SK-N-SH (cell line): ENCODE measurements at regions not wholly inside any gene's neighbourhood (a gene's known extent, or its start where the extent isn't known, plus 50 kb on each side); places are given as distances from the start of the nearest gene placed in this dataset.
"Not testable (repeated sequence)": the region's sequence is repeated elsewhere in the genome, so short reads cannot be mapped to it uniquely, and the experiment has no call there.

Experiments
- EZH2phosphoT487 ChIP-seq: fragments of 200-600 bp; sonication (generic); IDR thresholded peaks from 2 replicates; pipeline ENCODE4 v1.6.1; 2017; ENCODE audit warnings: low read depth, mixed run types, mild to moderate bottlenecking, antibody characterized with exemption, moderate library complexity, borderline replicate concordance
- GABPA ChIP-seq: IDR thresholded peaks from 2 replicates; pipeline ENCODE4 v1.4.0; 2012; ENCODE audit warnings: low read depth, mild to moderate bottlenecking
- MXI1 ChIP-seq: IDR thresholded peaks from 2 replicates; pipeline ENCODE4 v1.6.1; 2012; ENCODE audit warnings: mild to moderate bottlenecking, low read depth, low read length, improper control_type of control experiment
- NFIC ChIP-seq: IDR thresholded peaks from 2 replicates; pipeline ENCODE4 v1.4.0; 2012; ENCODE audit warnings: borderline replicate concordance
- RCOR1 ChIP-seq: fragments of 150-350 bp; IDR thresholded peaks from 2 replicates; pipeline ENCODE4 v1.6.1; 2017; ENCODE audit warnings: antibody characterized with exemption, low read length
- TAF1 ChIP-seq: IDR thresholded peaks from 2 replicates; pipeline ENCODE4 v1.6.1; 2012; ENCODE audit warnings: low read depth, mild to moderate bottlenecking, low read length, moderate library complexity, borderline replicate concordance
- TCF12 ChIP-seq: IDR thresholded peaks from 2 replicates; pipeline ENCODE4 v1.4.0; 2012
- TF ChIP-seq, protein P1 (sequence below): fragments of 200-600 bp; sonication (generic); IDR thresholded peaks from 2 replicates; pipeline ENCODE4 v1.6.1; 2017; ENCODE audit warnings: antibody characterized with exemption, mild to moderate bottlenecking, moderate library complexity
- TF ChIP-seq, protein P2 (sequence below): IDR thresholded peaks from 2 replicates; pipeline ENCODE4 v1.4.0; 2012; ENCODE audit warnings: low read depth, borderline replicate concordance

DNA sequence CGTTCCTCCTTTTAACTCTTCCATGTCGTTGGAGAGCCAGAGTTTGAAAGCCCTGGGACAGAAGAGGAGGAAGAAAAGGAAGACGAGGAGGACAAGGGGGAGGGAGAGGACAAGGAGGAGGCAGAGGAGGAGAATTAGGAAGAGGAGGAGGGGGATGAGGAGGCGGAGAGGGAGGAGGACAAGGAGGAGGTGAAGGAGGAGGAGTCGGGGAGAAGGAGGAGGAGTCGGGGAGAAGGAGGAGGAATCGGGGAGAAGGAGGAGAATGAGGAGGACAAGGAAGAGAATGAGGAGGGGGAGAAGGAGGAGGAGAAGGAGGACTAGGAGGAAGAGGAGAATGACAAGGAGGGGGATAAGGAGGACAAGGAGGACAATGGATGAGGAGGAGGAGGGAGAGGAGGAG is 325.7 kb downstream of the CACNA1B start:
- TF ChIP-seq NFIC, TAF1, MXI1, TCF12, GABPA, EZH2phosphoT487, RCOR1: not testable (repeated sequence)
- TF ChIP-seq, protein P1, sequence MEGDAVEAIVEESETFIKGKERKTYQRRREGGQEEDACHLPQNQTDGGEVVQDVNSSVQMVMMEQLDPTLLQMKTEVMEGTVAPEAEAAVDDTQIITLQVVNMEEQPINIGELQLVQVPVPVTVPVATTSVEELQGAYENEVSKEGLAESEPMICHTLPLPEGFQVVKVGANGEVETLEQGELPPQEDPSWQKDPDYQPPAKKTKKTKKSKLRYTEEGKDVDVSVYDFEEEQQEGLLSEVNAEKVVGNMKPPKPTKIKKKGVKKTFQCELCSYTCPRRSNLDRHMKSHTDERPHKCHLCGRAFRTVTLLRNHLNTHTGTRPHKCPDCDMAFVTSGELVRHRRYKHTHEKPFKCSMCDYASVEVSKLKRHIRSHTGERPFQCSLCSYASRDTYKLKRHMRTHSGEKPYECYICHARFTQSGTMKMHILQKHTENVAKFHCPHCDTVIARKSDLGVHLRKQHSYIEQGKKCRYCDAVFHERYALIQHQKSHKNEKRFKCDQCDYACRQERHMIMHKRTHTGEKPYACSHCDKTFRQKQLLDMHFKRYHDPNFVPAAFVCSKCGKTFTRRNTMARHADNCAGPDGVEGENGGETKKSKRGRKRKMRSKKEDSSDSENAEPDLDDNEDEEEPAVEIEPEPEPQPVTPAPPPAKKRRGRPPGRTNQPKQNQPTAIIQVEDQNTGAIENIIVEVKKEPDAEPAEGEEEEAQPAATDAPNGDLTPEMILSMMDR, result not testable (repeated sequence)
- TF ChIP-seq, protein P2, sequence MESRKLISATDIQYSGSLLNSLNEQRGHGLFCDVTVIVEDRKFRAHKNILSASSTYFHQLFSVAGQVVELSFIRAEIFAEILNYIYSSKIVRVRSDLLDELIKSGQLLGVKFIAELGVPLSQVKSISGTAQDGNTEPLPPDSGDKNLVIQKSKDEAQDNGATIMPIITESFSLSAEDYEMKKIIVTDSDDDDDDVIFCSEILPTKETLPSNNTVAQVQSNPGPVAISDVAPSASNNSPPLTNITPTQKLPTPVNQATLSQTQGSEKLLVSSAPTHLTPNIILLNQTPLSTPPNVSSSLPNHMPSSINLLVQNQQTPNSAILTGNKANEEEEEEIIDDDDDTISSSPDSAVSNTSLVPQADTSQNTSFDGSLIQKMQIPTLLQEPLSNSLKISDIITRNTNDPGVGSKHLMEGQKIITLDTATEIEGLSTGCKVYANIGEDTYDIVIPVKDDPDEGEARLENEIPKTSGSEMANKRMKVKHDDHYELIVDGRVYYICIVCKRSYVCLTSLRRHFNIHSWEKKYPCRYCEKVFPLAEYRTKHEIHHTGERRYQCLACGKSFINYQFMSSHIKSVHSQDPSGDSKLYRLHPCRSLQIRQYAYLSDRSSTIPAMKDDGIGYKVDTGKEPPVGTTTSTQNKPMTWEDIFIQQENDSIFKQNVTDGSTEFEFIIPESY, result not testable (repeated sequence)
